ENCODE measurements at regions not wholly inside any gene's neighbourhood (a gene's known extent, or its start where the extent isn't known, plus 50 kb on each side); places are given as distances from the start of the nearest gene placed in this dataset.

DNA sequence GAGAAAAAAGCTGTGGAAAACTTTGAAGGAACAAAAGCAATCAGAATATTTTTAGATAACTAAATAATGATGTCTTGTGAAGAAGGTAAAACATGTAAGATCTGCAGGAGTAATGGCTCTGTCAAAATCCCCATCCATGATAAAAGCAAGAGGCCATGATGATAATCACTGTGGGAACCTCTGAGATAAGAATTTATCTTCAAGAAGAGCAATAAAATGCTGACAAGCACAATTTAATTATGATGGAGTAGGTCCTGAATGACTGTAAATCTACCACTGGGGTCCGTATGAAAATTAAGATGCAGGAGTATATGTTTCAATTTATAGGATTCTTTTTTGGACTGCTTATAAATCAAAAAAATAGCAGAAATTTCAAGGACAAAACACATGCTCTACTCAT lies 68.3 kb upstream of the CHMP2B start:
- H3K9me3 ChIP-seq (ENCODE audit: low read length): no peaks in the 10 kb centered on the region
- 13% methylated on average over 1 of the region's 1 CpG for WGBS (ENCODE audit: low lambda C conversion rate)

DNA sequence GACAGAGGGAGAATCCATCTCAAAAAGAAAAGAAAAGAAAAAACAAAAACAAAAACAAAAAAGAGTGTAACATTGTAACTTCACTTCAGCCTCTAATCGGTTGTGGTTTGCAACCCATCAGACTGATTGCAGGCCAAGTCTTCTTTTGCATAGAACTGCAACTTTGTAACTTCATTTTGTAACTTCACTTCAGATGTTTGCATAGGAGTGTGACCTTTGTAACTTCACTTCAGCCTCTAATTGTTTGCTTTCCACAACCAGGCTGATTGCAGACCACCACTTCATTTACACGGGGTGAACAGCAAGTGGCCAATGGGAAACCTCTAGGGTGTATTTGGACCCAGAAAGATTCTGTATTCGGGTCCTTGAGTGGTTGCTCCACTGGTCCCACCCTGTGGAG lies 79.1 kb upstream of the CHMP2B start:
- peaks cover 7% of the 10 kb centered on the region for H3K9me3 ChIP-seq (ENCODE audit: low read length)
- POLR2A ChIA-PET: no interaction called here
- H3K27ac ChIP-seq (ENCODE audit: extremely low read length, insufficient read depth, low read length): no peak overlapping the region
- no TSS peak for BruUV-seq (replicated peaks)
- ATAC-seq: peak; percentile 81
- H3K4me3 ChIP-seq (replicated peaks in 1 of 3; ENCODE audit: insufficient read depth in 1 of 3, low read depth in 2 of 3, low read length in 3 of 3): peak overlapping the region in 2 of 3 experiments; percentile 20 to 23; a peak in 2 of 6 replicates
- 0% methylated on average over 3 of the region's 3 CpGs for WGBS (ENCODE audit: low lambda C conversion rate)
- H3K36me3 ChIP-seq (replicated peaks in 1 of 2; ENCODE audit: control insufficient read depth in 1 of 2, insufficient read depth in 2 of 2, low read length in 2 of 2): no peaks in the 10 kb centered on the region
- in situ Hi-C loops (cut with HindIII; ENCODE audit: extremely low pct_ligation_motif_present, low pct_unique_long_range_greater_than_20kb) (no loop called here), intact Hi-C loops (cut with micrococcal nuclease; ENCODE audit: unreplicated experiment) (no loop called here)
- H2AFZ ChIP-seq (ENCODE audit: low read length): no peak overlapping the region
- H3K9ac ChIP-seq (ENCODE audit: insufficient read depth, low read depth, low read length): no peak overlapping the region
- H3K27me3 ChIP-seq (ENCODE audit: control insufficient read depth in 1 of 2, insufficient read depth in 2 of 2, low read length in 2 of 2): no peaks in the 10 kb centered on the region
- CTCF ChIA-PET (ENCODE audit: low intra/inter-chr PET ratio, low total read pairs): no interaction called here
- H3K79me2 ChIP-seq (ENCODE audit: insufficient read depth, low read length): no peaks in the 10 kb centered on the region
- H4K20me1 ChIP-seq (ENCODE audit: insufficient read depth, low read length): no peaks in the 10 kb centered on the region
- peak overlapping the region; percentile 71 for H3K4me2 ChIP-seq (ENCODE audit: low read depth, low read length)
- peak; percentile 21 for DNase-seq (ENCODE audit: low spot score)
- peak; percentile 54 for FAIRE-seq
- H3K4me1 ChIP-seq (ENCODE audit: insufficient read depth, low read length): peaks cover 18% of the 10 kb centered on the region
- TF ChIP-seq ZKSCAN8 (CRISPR knock-in tag; IDR thresholded peaks at IDR 0.05; ENCODE audit: borderline replicate concordance) (no peak), CEBPG (CRISPR knock-in tag; IDR thresholded peaks at IDR 0.05) (peak; percentile 43), NR2F1 (CRISPR knock-in tag; IDR thresholded peaks at IDR 0.05) (peak in 1 of 2 experiments; percentile 63; a peak in 3 of 4 replicates), SRSF1 (optimal IDR thresholded peaks at IDR 0.05; ENCODE audit: low read depth, low read length) (no peak), TFDP1 (CRISPR knock-in tag; IDR thresholded peaks at IDR 0.05; ENCODE audit: borderline replicate concordance) (no peak), ZFYVE20 (CRISPR knock-in tag; IDR thresholded peaks at IDR 0.05; ENCODE audit: borderline replicate concordance, low read depth) (no peak), FOXA1 (IDR thresholded peaks at IDR 0.05) (0 out of 2 replicates have a peak, but pooled peaks have one; percentile 19), FOXA1 (CRISPR knock-in tag; IDR thresholded peaks at IDR 0.05) (0 out of 2 replicates have a peak, but pooled peaks have one; percentile 37)
- TF ChIP-seq, protein P1, sequence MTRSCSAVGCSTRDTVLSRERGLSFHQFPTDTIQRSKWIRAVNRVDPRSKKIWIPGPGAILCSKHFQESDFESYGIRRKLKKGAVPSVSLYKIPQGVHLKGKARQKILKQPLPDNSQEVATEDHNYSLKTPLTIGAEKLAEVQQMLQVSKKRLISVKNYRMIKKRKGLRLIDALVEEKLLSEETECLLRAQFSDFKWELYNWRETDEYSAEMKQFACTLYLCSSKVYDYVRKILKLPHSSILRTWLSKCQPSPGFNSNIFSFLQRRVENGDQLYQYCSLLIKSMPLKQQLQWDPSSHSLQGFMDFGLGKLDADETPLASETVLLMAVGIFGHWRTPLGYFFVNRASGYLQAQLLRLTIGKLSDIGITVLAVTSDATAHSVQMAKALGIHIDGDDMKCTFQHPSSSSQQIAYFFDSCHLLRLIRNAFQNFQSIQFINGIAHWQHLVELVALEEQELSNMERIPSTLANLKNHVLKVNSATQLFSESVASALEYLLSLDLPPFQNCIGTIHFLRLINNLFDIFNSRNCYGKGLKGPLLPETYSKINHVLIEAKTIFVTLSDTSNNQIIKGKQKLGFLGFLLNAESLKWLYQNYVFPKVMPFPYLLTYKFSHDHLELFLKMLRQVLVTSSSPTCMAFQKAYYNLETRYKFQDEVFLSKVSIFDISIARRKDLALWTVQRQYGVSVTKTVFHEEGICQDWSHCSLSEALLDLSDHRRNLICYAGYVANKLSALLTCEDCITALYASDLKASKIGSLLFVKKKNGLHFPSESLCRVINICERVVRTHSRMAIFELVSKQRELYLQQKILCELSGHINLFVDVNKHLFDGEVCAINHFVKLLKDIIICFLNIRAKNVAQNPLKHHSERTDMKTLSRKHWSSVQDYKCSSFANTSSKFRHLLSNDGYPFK (CRISPR knock-in tag; IDR thresholded peaks at IDR 0.05; ENCODE audit: borderline replicate concordance): no peak
- TF ChIP-seq, protein P2, sequence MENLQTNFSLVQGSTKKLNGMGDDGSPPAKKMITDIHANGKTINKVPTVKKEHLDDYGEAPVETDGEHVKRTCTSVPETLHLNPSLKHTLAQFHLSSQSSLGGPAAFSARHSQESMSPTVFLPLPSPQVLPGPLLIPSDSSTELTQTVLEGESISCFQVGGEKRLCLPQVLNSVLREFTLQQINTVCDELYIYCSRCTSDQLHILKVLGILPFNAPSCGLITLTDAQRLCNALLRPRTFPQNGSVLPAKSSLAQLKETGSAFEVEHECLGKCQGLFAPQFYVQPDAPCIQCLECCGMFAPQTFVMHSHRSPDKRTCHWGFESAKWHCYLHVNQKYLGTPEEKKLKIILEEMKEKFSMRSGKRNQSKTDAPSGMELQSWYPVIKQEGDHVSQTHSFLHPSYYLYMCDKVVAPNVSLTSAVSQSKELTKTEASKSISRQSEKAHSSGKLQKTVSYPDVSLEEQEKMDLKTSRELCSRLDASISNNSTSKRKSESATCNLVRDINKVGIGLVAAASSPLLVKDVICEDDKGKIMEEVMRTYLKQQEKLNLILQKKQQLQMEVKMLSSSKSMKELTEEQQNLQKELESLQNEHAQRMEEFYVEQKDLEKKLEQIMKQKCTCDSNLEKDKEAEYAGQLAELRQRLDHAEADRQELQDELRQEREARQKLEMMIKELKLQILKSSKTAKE (CRISPR knock-in tag; IDR thresholded peaks at IDR 0.05; ENCODE audit: borderline replicate concordance): no peak

More for the DNA sequence above, 68.3 kb upstream of the CHMP2B start:
- in situ Hi-C loops (cut with HindIII; ENCODE audit: extremely low pct_ligation_motif_present, low pct_unique_long_range_greater_than_20kb): no loop called here
- H3K4me1 ChIP-seq (ENCODE audit: insufficient read depth, low read length): no peaks in the 10 kb centered on the region
- no peaks in the 10 kb centered on the region for H3K27me3 ChIP-seq (ENCODE audit: control insufficient read depth in 1 of 2, insufficient read depth in 2 of 2, low read length in 2 of 2)
- H2AFZ ChIP-seq (ENCODE audit: low read length): no peak overlapping the region
- H3K79me2 ChIP-seq (ENCODE audit: insufficient read depth, low read length): no peaks in the 10 kb centered on the region
- no peak overlapping the region for H3K27ac ChIP-seq (ENCODE audit: extremely low read length, insufficient read depth, low read length)
- TF ChIP-seq MAFF (IDR thresholded peaks at IDR 0.05; ENCODE audit: low read depth, low read length) (peak; percentile 84), ZNF790 (CRISPR knock-in tag; IDR thresholded peaks at IDR 0.05; ENCODE audit: borderline replicate concordance) (no peak), MAFK (conservative IDR thresholded peaks at IDR 0.05 in 1 of 2, IDR thresholded peaks at IDR 0.05 in 1 of 2; ENCODE audit: low read length in 2 of 2) (peak; percentile 83 to 88), ZNF274 (CRISPR knock-in tag; IDR thresholded peaks at IDR 0.05) (no peak)
- H3K36me3 ChIP-seq (replicated peaks in 1 of 2; ENCODE audit: control insufficient read depth in 1 of 2, insufficient read depth in 2 of 2, low read length in 2 of 2): no peaks in the 10 kb centered on the region
- no TSS peak for BruUV-seq (replicated peaks)
- H3K9ac ChIP-seq (ENCODE audit: insufficient read depth, low read depth, low read length): no peak overlapping the region
- CTCF ChIA-PET (ENCODE audit: low intra/inter-chr PET ratio, low total read pairs): no interaction called here
- H4K20me1 ChIP-seq (ENCODE audit: insufficient read depth, low read length): no peaks in the 10 kb centered on the region
- POLR2A ChIA-PET: no interaction called here
- FAIRE-seq: no peak
- intact Hi-C loops (cut with micrococcal nuclease; ENCODE audit: unreplicated experiment): no loop called here
- no peak for DNase-seq (ENCODE audit: low spot score)
- no peak overlapping the region for H3K4me3 ChIP-seq (replicated peaks in 1 of 3; ENCODE audit: insufficient read depth in 1 of 3, low read depth in 2 of 3, low read length in 3 of 3)
- ATAC-seq: no peak
- no peak overlapping the region for H3K4me2 ChIP-seq (ENCODE audit: low read depth, low read length)
